Epithelial cell of esophagus (primary cell): ENCODE measurements at regions not wholly inside any gene's neighbourhood (a gene's known extent, or its start where the extent isn't known, plus 50 kb on each side); places are given as distances from the start of the nearest gene placed in this dataset.

Experiments
- DNase-seq: peaks from one replicate; pipeline ENCODE4 v3.0.0; 2010; ENCODE audit warnings: low read depth
- H3K4me3 ChIP-seq: 2 replicates; pipeline ENCODE4 v1.5.1; 2011; ENCODE audit warnings: mild to moderate bottlenecking, low read length, control low read depth
- TF ChIP-seq, protein P1 (sequence below): IDR thresholded peaks from 2 replicates; pipeline ENCODE4 v1.5.1; 2011; ENCODE audit warnings: low read depth, mild to moderate bottlenecking, low read length, control low read depth, inconsistent platforms; ENCODE audit not compliant: insufficient read depth; ENCODE audit errors: missing control alignments

DNA sequence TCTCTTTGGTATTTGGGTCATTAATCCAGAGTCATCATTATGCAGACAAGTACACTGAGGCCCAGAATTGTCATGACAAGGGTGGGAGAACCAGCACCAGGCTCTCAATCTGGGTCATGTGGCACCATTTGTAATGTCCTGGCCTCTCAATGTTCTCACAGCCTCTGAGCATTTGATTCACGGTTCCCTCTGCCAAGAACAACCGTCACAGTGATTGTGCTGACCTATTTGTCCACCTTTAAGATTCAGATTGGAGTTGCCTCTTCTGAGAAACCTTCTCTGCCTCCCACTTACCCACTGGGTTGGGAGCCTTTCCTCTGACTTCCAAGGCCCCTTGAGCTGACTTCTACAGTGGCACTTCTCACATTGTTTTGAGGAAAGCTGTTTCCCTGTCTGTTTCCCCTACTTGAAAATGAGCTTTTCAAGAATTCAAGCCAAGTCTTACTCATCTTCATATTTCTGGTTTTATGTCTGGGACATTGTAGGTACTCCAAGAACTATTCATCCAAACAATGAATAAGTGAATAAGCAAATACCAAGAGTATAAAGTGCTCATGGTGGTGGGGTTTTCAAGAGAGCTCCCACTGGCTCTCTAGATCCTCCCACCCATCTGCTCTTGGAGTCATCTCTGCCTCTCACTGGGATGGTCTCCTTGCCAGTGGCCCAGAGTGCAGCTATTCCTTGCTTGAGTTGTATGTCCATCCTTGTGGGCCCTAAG, 126.4 kb upstream of the E2F8 start:
- H3K4me3 ChIP-seq = no peak overlapping the region
- no peak for DNase-seq

GRCh38 chr11:19365743-19366410, 125.1 kb upstream of the E2F8 start:
- H3K4me3 ChIP-seq = no peak overlapping the region
- DNase-seq = no peak
- TF ChIP-seq, protein P1, sequence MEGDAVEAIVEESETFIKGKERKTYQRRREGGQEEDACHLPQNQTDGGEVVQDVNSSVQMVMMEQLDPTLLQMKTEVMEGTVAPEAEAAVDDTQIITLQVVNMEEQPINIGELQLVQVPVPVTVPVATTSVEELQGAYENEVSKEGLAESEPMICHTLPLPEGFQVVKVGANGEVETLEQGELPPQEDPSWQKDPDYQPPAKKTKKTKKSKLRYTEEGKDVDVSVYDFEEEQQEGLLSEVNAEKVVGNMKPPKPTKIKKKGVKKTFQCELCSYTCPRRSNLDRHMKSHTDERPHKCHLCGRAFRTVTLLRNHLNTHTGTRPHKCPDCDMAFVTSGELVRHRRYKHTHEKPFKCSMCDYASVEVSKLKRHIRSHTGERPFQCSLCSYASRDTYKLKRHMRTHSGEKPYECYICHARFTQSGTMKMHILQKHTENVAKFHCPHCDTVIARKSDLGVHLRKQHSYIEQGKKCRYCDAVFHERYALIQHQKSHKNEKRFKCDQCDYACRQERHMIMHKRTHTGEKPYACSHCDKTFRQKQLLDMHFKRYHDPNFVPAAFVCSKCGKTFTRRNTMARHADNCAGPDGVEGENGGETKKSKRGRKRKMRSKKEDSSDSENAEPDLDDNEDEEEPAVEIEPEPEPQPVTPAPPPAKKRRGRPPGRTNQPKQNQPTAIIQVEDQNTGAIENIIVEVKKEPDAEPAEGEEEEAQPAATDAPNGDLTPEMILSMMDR = no peak

More for the DNA sequence above, 126.4 kb upstream of the E2F8 start:
- TF ChIP-seq, protein P1 = no peak

GRCh38 chr11:19359221-19360000, 118.7 kb upstream of the E2F8 start:
- DNase-seq = no peak
- TF ChIP-seq, protein P1 = no peak

GRCh38 chr11:19357943-19358342, 117.2 kb upstream of the E2F8 start:
- no peak for DNase-seq

More at GRCh38 chr11:19359221-19360000, 118.7 kb upstream of the E2F8 start:
- H3K4me3 ChIP-seq = no peak overlapping the region

GRCh38 chr11:19355601-19356000, 114.9 kb upstream of the E2F8 start:
- TF ChIP-seq, protein P1 = no peak
- DNase-seq = no peak
- no peak overlapping the region for H3K4me3 ChIP-seq

More at GRCh38 chr11:19357943-19358342, 117.2 kb upstream of the E2F8 start:
- TF ChIP-seq, protein P1 = no peak
- H3K4me3 ChIP-seq = no peak overlapping the region

DNA sequence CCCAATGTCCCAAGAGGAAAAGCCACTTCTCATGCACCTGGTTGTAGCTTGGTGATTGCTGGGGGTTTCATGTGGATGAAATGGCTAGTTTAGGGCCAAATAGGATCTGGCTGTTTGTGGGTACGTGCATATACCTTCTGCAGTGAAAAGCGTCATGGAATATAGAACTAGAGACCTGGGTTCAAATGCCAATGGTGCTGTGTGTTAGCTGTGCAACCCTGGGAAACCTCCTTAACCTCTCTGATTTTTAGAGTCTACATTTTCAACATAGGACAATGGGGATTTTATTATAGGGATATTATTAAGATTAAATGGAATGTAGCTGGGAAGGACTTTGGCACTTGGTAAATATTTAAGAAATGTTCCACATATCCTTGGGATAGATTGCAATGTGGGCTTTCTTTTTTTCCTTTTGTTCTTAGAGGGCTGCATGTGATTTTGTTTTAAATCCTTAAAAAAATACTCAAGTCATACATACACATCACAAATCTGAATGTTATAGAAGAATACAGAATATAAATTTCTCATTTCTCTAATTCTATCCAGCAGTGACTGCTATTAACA, 112.6 kb upstream of the E2F8 start:
- TF ChIP-seq, protein P1 = no peak
- no peak for DNase-seq
- H3K4me3 ChIP-seq = no peak overlapping the region
